Epidermal melanocyte (primary cell): ENCODE measurements at regions not wholly inside any gene's neighbourhood (a gene's known extent, or its start where the extent isn't known, plus 50 kb on each side); places are given as distances from the start of the nearest gene placed in this dataset.

Source experiments
- DNase-seq: peaks from one replicate; pipeline ENCODE4 v3.0.0; 2011; ENCODE audit warnings: low spot score; ENCODE audit not compliant: insufficient read length

- no peak for DNase-seq
Measured at GRCh38 chr13:107124730-107125129, 556.8 kb upstream of the ARGLU1 start.

- no peak for DNase-seq
Measured at GRCh38 chr13:107124129-107124718, 556.3 kb upstream of the ARGLU1 start.

GRCh38 chr13:107121793-107122192 lies 553.9 kb upstream of the ARGLU1 start:
- DNase-seq, result no peak

- DNase-seq, result no peak
Measured at GRCh38 chr13:107119989-107120881, 552.3 kb upstream of the ARGLU1 start.

- DNase-seq, result no peak
Measured at GRCh38 chr13:107118506-107118905, 550.6 kb upstream of the ARGLU1 start.

- no peak for DNase-seq
Measured at GRCh38 chr13:107117327-107118012, 549.5 kb upstream of the ARGLU1 start.

- DNase-seq, result no peak
Measured at GRCh38 chr13:107113387-107113786, 545.5 kb upstream of the ARGLU1 start.

GRCh38 chr13:107111248-107111647 lies 543.3 kb upstream of the ARGLU1 start:
- DNase-seq, result no peak

- no peak for DNase-seq
Measured at GRCh38 chr13:107104631-107105030, 536.7 kb upstream of the ARGLU1 start.

- no peak for DNase-seq
Measured at GRCh38 chr13:107102676-107103075, 534.7 kb upstream of the ARGLU1 start.

GRCh38 chr13:107099661-107100060 lies 531.7 kb upstream of the ARGLU1 start:
- no peak for DNase-seq

GRCh38 chr13:107097916-107098315 lies 530.0 kb upstream of the ARGLU1 start:
- no peak for DNase-seq

- DNase-seq, result no peak
Measured at GRCh38 chr13:107095876-107096275, 527.9 kb upstream of the ARGLU1 start.

- no peak for DNase-seq
Measured at GRCh38 chr13:107091861-107092260, 523.9 kb upstream of the ARGLU1 start.

- no peak for DNase-seq
Measured at GRCh38 chr13:107091428-107091827, 523.5 kb upstream of the ARGLU1 start.

GRCh38 chr13:107088061-107088460 lies 520.1 kb upstream of the ARGLU1 start:
- DNase-seq, result no peak

GRCh38 chr13:107079423-107080049 lies 511.6 kb upstream of the ARGLU1 start:
- DNase-seq, result no peak

GRCh38 chr13:107078229-107078765 lies 510.4 kb upstream of the ARGLU1 start:
- DNase-seq, result no peak

GRCh38 chr13:107076801-107077200 lies 508.9 kb upstream of the ARGLU1 start:
- no peak for DNase-seq

- DNase-seq, result no peak
Measured at GRCh38 chr13:107075576-107075975, 507.6 kb upstream of the ARGLU1 start.

- no peak for DNase-seq
Measured at GRCh38 chr13:107070792-107071191, 502.9 kb upstream of the ARGLU1 start.
